H9 (cell line): ENCODE measurements at regions not wholly inside any gene's neighbourhood (a gene's known extent, or its start where the extent isn't known, plus 50 kb on each side); places are given as distances from the start of the nearest gene placed in this dataset.

Source experiments
- DNase-seq: peaks from one replicate; pipeline ENCODE4 v3.0.0-alpha.2; 2017
- H2AFZ ChIP-seq: one replicate; pipeline ENCODE4 v1.6.1; 2013; ENCODE audit warnings: mild to moderate bottlenecking, low read length, control low read depth, moderate library complexity
- H2AK5ac ChIP-seq: 2 replicates; pipeline ENCODE4 v1.6.1; 2013; ENCODE audit warnings: low read length, control low read depth, mixed read lengths; ENCODE audit not compliant: insufficient read length
- H2BK120ac ChIP-seq: one replicate; pipeline ENCODE4 v1.6.1; 2013; ENCODE audit warnings: low read depth, mild to moderate bottlenecking, low read length, control low read depth, inconsistent platforms; ENCODE audit not compliant: poor library complexity, severe bottlenecking
- H2BK12ac ChIP-seq: 2 replicates; pipeline ENCODE4 v1.6.1; 2013; ENCODE audit warnings: low read length, control low read depth, mixed read lengths, low read depth; ENCODE audit not compliant: insufficient read length
- H2BK15ac ChIP-seq: 2 replicates; pipeline ENCODE4 v1.6.1; 2013; ENCODE audit warnings: low read depth, low read length, control low read depth
- H2BK20ac ChIP-seq: one replicate; pipeline ENCODE4 v1.6.1; 2013; ENCODE audit warnings: low read depth, mild to moderate bottlenecking, low read length, control low read depth, inconsistent platforms; ENCODE audit not compliant: poor library complexity, severe bottlenecking
- H2BK5ac ChIP-seq: 2 replicates; pipeline ENCODE4 v1.6.1; 2013; ENCODE audit warnings: low read length, control low read depth, mixed read lengths; ENCODE audit not compliant: insufficient read length
- H3K14ac ChIP-seq: 2 replicates; pipeline ENCODE4 v1.6.1; 2013; ENCODE audit warnings: low read length, control low read depth; ENCODE audit not compliant: insufficient read depth
- H3K18ac ChIP-seq: 2 replicates; pipeline ENCODE4 v1.6.1; 2013; ENCODE audit warnings: low read depth, mild to moderate bottlenecking, mixed read lengths, low read length, control low read depth; ENCODE audit not compliant: insufficient read length
- H3K23ac ChIP-seq: 2 replicates; pipeline ENCODE4 v1.6.1; 2013; ENCODE audit warnings: low read length, control low read depth, mixed read lengths, low read depth; ENCODE audit not compliant: insufficient read length
- H3K23me2 ChIP-seq: 2 replicates; pipeline ENCODE4 v1.6.1; 2013; ENCODE audit warnings: low read depth, mild to moderate bottlenecking, mixed read lengths, low read length, control low read depth; ENCODE audit not compliant: insufficient read length, poor library complexity, severe bottlenecking
- H3K27ac ChIP-seq: 2 replicates; pipeline ENCODE4 v1.5.1; 2013; ENCODE audit warnings: low read length, control low read depth, mixed read lengths, low read depth; ENCODE audit not compliant: insufficient read length
- H3K27me3 ChIP-seq: 2 replicates; pipeline ENCODE4 v1.6.1; 2013; ENCODE audit warnings: low read length, control low read depth, inconsistent platforms; ENCODE audit not compliant: insufficient read depth
- H3K4ac ChIP-seq: 2 replicates; pipeline ENCODE4 v1.6.1; 2013; ENCODE audit warnings: low read depth, mild to moderate bottlenecking, control low read depth, inconsistent platforms, low read length, moderate library complexity
- H3K4me1 ChIP-seq: 2 replicates; pipeline ENCODE4 v1.6.1; 2013; ENCODE audit warnings: low read length, control low read depth, inconsistent platforms; ENCODE audit not compliant: insufficient read depth
- H3K4me2 ChIP-seq: 2 replicates; pipeline ENCODE4 v1.6.1; 2013; ENCODE audit warnings: low read length, control low read depth, mixed read lengths; ENCODE audit not compliant: insufficient read length, insufficient read depth
- H3K56ac ChIP-seq: 2 replicates; pipeline ENCODE4 v1.6.1; 2013; ENCODE audit warnings: low read depth, mild to moderate bottlenecking, mixed read lengths, low read length, control low read depth; ENCODE audit not compliant: insufficient read length
- H3K79me1 ChIP-seq: 2 replicates; pipeline ENCODE4 v1.6.1; 2013; ENCODE audit warnings: low read depth, mild to moderate bottlenecking, moderate library complexity, low read length, control low read depth, inconsistent platforms; ENCODE audit not compliant: insufficient read depth, poor library complexity, severe bottlenecking
- H3K79me2 ChIP-seq: 2 replicates; pipeline ENCODE4 v1.6.1; 2013; ENCODE audit warnings: low read length, control low read depth, inconsistent platforms; ENCODE audit not compliant: insufficient read depth
- H3K9ac ChIP-seq: 2 replicates; pipeline ENCODE4 v1.6.1; 2013; ENCODE audit warnings: low read length, control low read depth, mixed read lengths; ENCODE audit not compliant: insufficient read length; ENCODE audit errors: extremely low read depth
- H3K9me3 ChIP-seq: one replicate; pipeline ENCODE4 v1.6.1; 2013; ENCODE audit warnings: low read depth, low read length, inconsistent platforms; ENCODE audit not compliant: control insufficient read depth
- H3T11ph ChIP-seq: one replicate; pipeline ENCODE4 v1.6.1; 2013; ENCODE audit warnings: mild to moderate bottlenecking, low read length, control low read depth, inconsistent platforms
- H4K20me1 ChIP-seq: one replicate; pipeline ENCODE4 v1.6.1; 2013; ENCODE audit not compliant: control insufficient read depth, insufficient read length, insufficient read depth
- H4K5ac ChIP-seq: 2 replicates; pipeline ENCODE4 v1.6.1; 2013; ENCODE audit warnings: low read depth, mild to moderate bottlenecking, mixed read lengths, low read length, control low read depth; ENCODE audit not compliant: insufficient read length
- H4K8ac ChIP-seq: replicated peaks from 2 replicates; pipeline ENCODE4 v1.6.1; 2013; ENCODE audit warnings: low read length, control low read depth, mixed read lengths, low read depth; ENCODE audit not compliant: insufficient read length
- H4K91ac ChIP-seq: 2 replicates; pipeline ENCODE4 v1.6.1; 2013; ENCODE audit warnings: low read depth, mild to moderate bottlenecking, moderate library complexity, mixed read lengths, low read length, control low read depth; ENCODE audit not compliant: insufficient read length
- H3K27ac Mint-ChIP-seq, 3 experiments: 2 replicates in 2 of 3; 3 replicates in 1 of 3; pipeline ENCODE4 v1.8.0; 2020 to 2021; ENCODE audit warnings: mixed read lengths in 3 of 3, mild to moderate bottlenecking in 1 of 3, moderate library complexity in 1 of 3
- H3K27me3 Mint-ChIP-seq: 2 replicates; pipeline ENCODE4 v1.8.0; 2021; ENCODE audit warnings: low read depth, mild to moderate bottlenecking, moderate library complexity, mixed read lengths
- H3K36me3 Mint-ChIP-seq, 3 experiments: 2 replicates in 2 of 3; 3 replicates in 1 of 3; pipeline ENCODE4 v1.8.0; 2020 to 2021; ENCODE audit warnings: low read depth in 3 of 3, mixed read lengths in 3 of 3; ENCODE audit not compliant: insufficient read depth in 1 of 3
- H3K4me1 Mint-ChIP-seq, 2 experiments: 2 replicates each; pipeline ENCODE4 v1.8.0; 2020; ENCODE audit warnings: mixed read lengths in 2 of 2
- H3K4me3 Mint-ChIP-seq, 2 experiments: 2 replicates in 1 of 2; 3 replicates in 1 of 2; pipeline ENCODE4 v1.8.0; 2020 to 2021; ENCODE audit warnings: mild to moderate bottlenecking in 2 of 2, mixed read lengths in 2 of 2, moderate library complexity in 1 of 2
- H3K9me3 Mint-ChIP-seq, 2 experiments: 2 replicates in 1 of 2; 3 replicates in 1 of 2; pipeline ENCODE4 v1.8.0; 2020; ENCODE audit warnings: mild to moderate bottlenecking in 2 of 2, mixed read lengths in 2 of 2, moderate library complexity in 1 of 2
- CTCF ChIP-seq: fragments of 200-600 bp; sonication (generic); conservative IDR thresholded peaks from 3 replicates; pipeline ENCODE4 v1.8.0; 2021; ENCODE audit warnings: antibody characterized with exemption, mild to moderate bottlenecking
- WGBS: extraction: QIAGEN DNeasy Blood & Tissue Kit; methylation state at CpG from one replicate; pipeline ENCODE4 v1.1.7; 2013; ENCODE audit warnings: missing lambda C conversion rate, low lambda C conversion rate, mixed read lengths; ENCODE audit not compliant: insufficient read length; ENCODE audit errors: extremely low coverage; 5-methylcytosine and 5-hydroxymethylcytosine counted together

GRCh38 chr2:19041434-19042041 lies 316.9 kb downstream of the OSR1 start:
- H2BK12ac ChIP-seq: no peak overlapping the region
- no peaks in the 10 kb centered on the region for H4K20me1 ChIP-seq
- H2BK120ac ChIP-seq: no peak overlapping the region
- H3K4me1 Mint-ChIP-seq: peaks cover 0 to 5% of the 10 kb centered on the region in 2 experiments; a peak in 3 of 4 replicates
- no peak overlapping the region; a peak in 2 of 7 replicates for H3K27ac Mint-ChIP-seq
- H3K27ac ChIP-seq: no peak overlapping the region
- H4K5ac ChIP-seq: no peak overlapping the region
- H3K23ac ChIP-seq: no peak overlapping the region
- no peak overlapping the region for H2BK5ac ChIP-seq
- no peak overlapping the region for H2AFZ ChIP-seq
- no peaks in the 10 kb centered on the region for H3K79me1 ChIP-seq
- H3K9me3 ChIP-seq: no peaks in the 10 kb centered on the region
- H3K36me3 Mint-ChIP-seq: no peaks in the 10 kb centered on the region
- no peak overlapping the region for H3K14ac ChIP-seq
- H3T11ph ChIP-seq: no peak overlapping the region
- H3K56ac ChIP-seq: no peak overlapping the region
- H3K9me3 Mint-ChIP-seq: no peaks in the 10 kb centered on the region
- H2AK5ac ChIP-seq: no peak overlapping the region
- H3K18ac ChIP-seq: no peak overlapping the region
- no peak for TF ChIP-seq CTCF
- no peak overlapping the region for H3K4me3 Mint-ChIP-seq
- no peaks in the 10 kb centered on the region for H3K79me2 ChIP-seq
- H3K4me1 ChIP-seq: no peaks in the 10 kb centered on the region
- no CpG with 5 or more reads among the region's 5 CpGs for WGBS
- H3K23me2 ChIP-seq: no peaks in the 10 kb centered on the region
- no peaks in the 10 kb centered on the region for H3K27me3 Mint-ChIP-seq
- no peak overlapping the region for H3K9ac ChIP-seq
- no peak overlapping the region for H3K4me2 ChIP-seq
- no peak overlapping the region for H2BK15ac ChIP-seq
- H3K27me3 ChIP-seq: no peaks in the 10 kb centered on the region
- H4K91ac ChIP-seq: no peak overlapping the region
- H4K8ac ChIP-seq: no peak overlapping the region
- DNase-seq: no peak
- H3K4ac ChIP-seq: no peak overlapping the region
- H2BK20ac ChIP-seq: no peak overlapping the region
